ENCODE measurements at regions not wholly inside any gene's neighbourhood (a gene's known extent, or its start where the extent isn't known, plus 50 kb on each side); places are given as distances from the start of the nearest gene placed in this dataset.
"Not testable (repeated sequence)": the region's sequence is repeated elsewhere in the genome, so short reads cannot be mapped to it uniquely, and the experiment has no call there.

DNA sequence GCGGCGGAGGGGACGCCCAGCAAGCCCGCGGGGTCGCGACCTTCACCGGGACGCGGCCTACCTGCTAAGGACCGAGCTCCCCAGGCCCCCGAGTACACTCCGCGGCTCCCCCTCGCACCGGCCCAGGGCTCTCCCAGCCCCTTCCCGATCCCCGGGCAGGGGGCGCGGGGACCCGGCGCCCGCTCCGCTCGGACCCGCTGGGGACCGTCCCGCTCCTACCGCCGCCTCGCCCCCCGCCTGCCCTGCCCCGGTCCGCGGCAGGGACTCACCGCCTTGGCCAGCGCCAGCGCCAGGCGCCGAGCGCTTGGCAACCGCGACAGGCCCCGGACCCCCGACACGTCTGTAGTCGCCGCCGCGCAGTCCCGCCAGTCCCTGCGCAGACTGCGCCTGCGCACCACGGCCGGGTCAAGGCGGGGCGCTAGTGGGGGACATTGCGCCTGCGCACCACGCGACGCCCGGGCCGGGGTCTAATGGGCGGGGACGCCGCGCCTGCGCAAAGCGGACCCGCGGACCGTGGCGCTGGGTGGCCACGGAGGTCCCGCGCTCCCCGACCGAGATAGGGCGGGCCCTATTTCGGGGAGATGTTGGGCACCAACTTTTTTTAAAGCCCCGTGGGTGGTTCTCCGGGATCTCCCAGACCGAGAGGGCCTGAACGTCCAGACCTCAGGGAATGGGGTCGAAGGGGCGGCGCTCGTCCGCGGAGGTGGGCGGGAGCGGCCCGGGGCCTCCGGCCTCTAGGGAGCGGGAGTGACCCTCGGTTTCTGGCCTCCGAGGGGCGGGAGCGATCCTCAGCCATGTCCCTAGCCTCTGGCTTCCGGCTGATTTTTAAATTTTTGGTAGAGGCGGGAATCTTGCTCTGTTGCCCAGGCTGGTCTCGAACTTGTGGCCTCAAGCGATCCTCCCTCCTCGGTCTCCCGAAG is 81.8 kb upstream of the TNK2 start:
- TF ChIP-seq, protein P1, sequence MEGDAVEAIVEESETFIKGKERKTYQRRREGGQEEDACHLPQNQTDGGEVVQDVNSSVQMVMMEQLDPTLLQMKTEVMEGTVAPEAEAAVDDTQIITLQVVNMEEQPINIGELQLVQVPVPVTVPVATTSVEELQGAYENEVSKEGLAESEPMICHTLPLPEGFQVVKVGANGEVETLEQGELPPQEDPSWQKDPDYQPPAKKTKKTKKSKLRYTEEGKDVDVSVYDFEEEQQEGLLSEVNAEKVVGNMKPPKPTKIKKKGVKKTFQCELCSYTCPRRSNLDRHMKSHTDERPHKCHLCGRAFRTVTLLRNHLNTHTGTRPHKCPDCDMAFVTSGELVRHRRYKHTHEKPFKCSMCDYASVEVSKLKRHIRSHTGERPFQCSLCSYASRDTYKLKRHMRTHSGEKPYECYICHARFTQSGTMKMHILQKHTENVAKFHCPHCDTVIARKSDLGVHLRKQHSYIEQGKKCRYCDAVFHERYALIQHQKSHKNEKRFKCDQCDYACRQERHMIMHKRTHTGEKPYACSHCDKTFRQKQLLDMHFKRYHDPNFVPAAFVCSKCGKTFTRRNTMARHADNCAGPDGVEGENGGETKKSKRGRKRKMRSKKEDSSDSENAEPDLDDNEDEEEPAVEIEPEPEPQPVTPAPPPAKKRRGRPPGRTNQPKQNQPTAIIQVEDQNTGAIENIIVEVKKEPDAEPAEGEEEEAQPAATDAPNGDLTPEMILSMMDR (conservative IDR thresholded peaks at IDR 0.05; ENCODE audit: low read length), result not testable (repeated sequence)
- not testable (repeated sequence) for TF ChIP-seq EZH2phosphoT487 (IDR thresholded peaks at IDR 0.05; ENCODE audit: borderline replicate concordance)

Measured in Loucy (cell line).